ENCODE measurements at regions not wholly inside any gene's neighbourhood (a gene's known extent, or its start where the extent isn't known, plus 50 kb on each side); places are given as distances from the start of the nearest gene placed in this dataset.

- no peaks in the 10 kb centered on the region for H3K79me2 ChIP-seq (ENCODE audit: control insufficient read depth, insufficient read depth, low read length)
- H3K9ac ChIP-seq (ENCODE audit: insufficient read depth, low read length) = no peak overlapping the region
- H3K36me3 ChIP-seq (ENCODE audit: control insufficient read depth, insufficient read depth, low read length) = no peaks in the 10 kb centered on the region
- no peak overlapping the region for H2AFZ ChIP-seq (ENCODE audit: low read length)
- DNase-seq (ENCODE audit: low read depth in 2 of 2) = no peak
- no peaks in the 10 kb centered on the region for H3K27me3 ChIP-seq (ENCODE audit: control insufficient read depth, insufficient read depth, low read length)
- H3K9me3 ChIP-seq (ENCODE audit: control insufficient read depth, insufficient read depth, low read depth, low read length) = no peaks in the 10 kb centered on the region
- H3K4me1 ChIP-seq (ENCODE audit: control insufficient read depth, extremely low read depth, insufficient read depth, low read length) = no peaks in the 10 kb centered on the region
- H4K20me1 ChIP-seq (ENCODE audit: control insufficient read depth, extremely low read depth, insufficient read depth, low read length) = no peaks in the 10 kb centered on the region
- no peak overlapping the region for H3K4me2 ChIP-seq (ENCODE audit: extremely low read depth, insufficient read depth, low read length)
- H3K27ac ChIP-seq (ENCODE audit: insufficient read depth, low read length) = no peak overlapping the region
- H3K4me3 ChIP-seq (replicated peaks in 1 of 4; ENCODE audit: control extremely low read depth in 1 of 4, insufficient read depth in 1 of 4, low read depth in 3 of 4, low read length in 4 of 4) = no peak overlapping the region
- TF ChIP-seq CTCF (conservative IDR thresholded peaks at IDR 0.05 in 1 of 2, IDR thresholded peaks at IDR 0.05 in 1 of 2; ENCODE audit: low read depth in 1 of 2, low read length in 2 of 2) (no peak), EZH2 (IDR thresholded peaks at IDR 0.05; ENCODE audit: low read length, missing control alignments) (no peak)
Measured at GRCh38 chr2:2846332-2847208, 515.5 kb upstream of the MYT1L start.

DNA sequence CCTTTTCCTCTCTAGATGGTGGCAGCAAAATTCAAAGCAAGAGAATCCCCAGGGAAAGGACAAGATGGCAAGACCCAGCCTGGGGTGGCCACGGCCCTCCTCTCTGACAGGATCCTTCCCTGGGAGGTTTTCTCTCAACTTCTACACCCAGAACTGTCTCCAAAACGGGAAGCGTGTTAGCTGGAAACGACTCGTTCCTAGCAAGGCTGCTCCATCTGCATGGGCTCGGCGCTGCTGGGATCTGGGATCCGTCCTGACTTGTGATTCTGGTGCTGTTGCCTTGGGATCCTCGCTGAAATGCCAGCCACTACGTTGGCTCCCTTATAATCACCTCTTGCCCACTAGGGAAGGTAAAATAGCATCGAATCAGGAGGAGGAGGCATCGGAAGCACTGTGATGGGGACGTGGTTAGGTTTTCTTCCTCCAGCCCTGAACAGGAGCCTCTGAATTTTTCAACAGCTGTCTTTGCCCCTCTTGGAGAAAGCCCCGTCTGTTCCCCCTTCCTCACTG, 514.8 kb upstream of the MYT1L start:
- no peaks in the 10 kb centered on the region for H3K79me2 ChIP-seq (ENCODE audit: control insufficient read depth, insufficient read depth, low read length)
- no peak overlapping the region for H3K4me3 ChIP-seq (replicated peaks in 1 of 4; ENCODE audit: control extremely low read depth in 1 of 4, insufficient read depth in 1 of 4, low read depth in 3 of 4, low read length in 4 of 4)
- no peak for TF ChIP-seq CTCF (conservative IDR thresholded peaks at IDR 0.05 in 1 of 2, IDR thresholded peaks at IDR 0.05 in 1 of 2; ENCODE audit: low read depth in 1 of 2, low read length in 2 of 2)
- no peaks in the 10 kb centered on the region for H3K27me3 ChIP-seq (ENCODE audit: control insufficient read depth, insufficient read depth, low read length)
- no peaks in the 10 kb centered on the region for H3K36me3 ChIP-seq (ENCODE audit: control insufficient read depth, insufficient read depth, low read length)
- H2AFZ ChIP-seq (ENCODE audit: low read length) = no peak overlapping the region
- no peak for DNase-seq (ENCODE audit: low read depth in 2 of 2)
- H3K4me2 ChIP-seq (ENCODE audit: extremely low read depth, insufficient read depth, low read length) = no peak overlapping the region
- H3K4me1 ChIP-seq (ENCODE audit: control insufficient read depth, extremely low read depth, insufficient read depth, low read length) = no peaks in the 10 kb centered on the region
- no peaks in the 10 kb centered on the region for H3K9me3 ChIP-seq (ENCODE audit: control insufficient read depth, insufficient read depth, low read depth, low read length)
- no peak overlapping the region for H3K27ac ChIP-seq (ENCODE audit: insufficient read depth, low read length)
- no peaks in the 10 kb centered on the region for H4K20me1 ChIP-seq (ENCODE audit: control insufficient read depth, extremely low read depth, insufficient read depth, low read length)
- no peak overlapping the region for H3K9ac ChIP-seq (ENCODE audit: insufficient read depth, low read length)

DNA sequence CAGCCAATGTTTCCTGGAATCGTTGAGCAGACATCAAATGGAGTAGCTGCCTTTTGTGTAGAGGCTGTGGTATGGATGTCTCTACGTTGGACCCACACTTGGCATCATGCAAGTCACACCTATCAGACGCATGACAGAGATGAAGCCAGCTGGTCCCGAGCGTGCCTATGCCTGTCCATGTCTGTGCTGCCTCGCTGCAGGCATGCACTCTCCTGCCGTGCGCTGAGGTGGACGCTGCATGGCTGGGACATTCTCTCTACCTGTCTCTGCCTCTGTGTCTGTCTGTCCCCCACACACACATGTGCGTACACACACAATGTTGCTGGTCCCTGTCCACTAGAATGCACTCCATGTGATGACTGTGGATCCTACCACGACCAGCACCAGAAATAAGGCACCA, 514.2 kb upstream of the MYT1L start:
- H3K9me3 ChIP-seq (ENCODE audit: control insufficient read depth, insufficient read depth, low read depth, low read length) = no peaks in the 10 kb centered on the region
- no peak overlapping the region for H2AFZ ChIP-seq (ENCODE audit: low read length)
- H4K20me1 ChIP-seq (ENCODE audit: control insufficient read depth, extremely low read depth, insufficient read depth, low read length) = no peaks in the 10 kb centered on the region
- no peak overlapping the region for H3K9ac ChIP-seq (ENCODE audit: insufficient read depth, low read length)
- no peaks in the 10 kb centered on the region for H3K79me2 ChIP-seq (ENCODE audit: control insufficient read depth, insufficient read depth, low read length)
- no peaks in the 10 kb centered on the region for H3K4me1 ChIP-seq (ENCODE audit: control insufficient read depth, extremely low read depth, insufficient read depth, low read length)
- TF ChIP-seq CTCF (conservative IDR thresholded peaks at IDR 0.05 in 1 of 2, IDR thresholded peaks at IDR 0.05 in 1 of 2; ENCODE audit: low read depth in 1 of 2, low read length in 2 of 2) (no peak), EZH2 (IDR thresholded peaks at IDR 0.05; ENCODE audit: low read length, missing control alignments) (no peak)
- no peak overlapping the region for H3K4me3 ChIP-seq (replicated peaks in 1 of 4; ENCODE audit: control extremely low read depth in 1 of 4, insufficient read depth in 1 of 4, low read depth in 3 of 4, low read length in 4 of 4)
- no peak for DNase-seq (ENCODE audit: low read depth in 2 of 2)
- H3K36me3 ChIP-seq (ENCODE audit: control insufficient read depth, insufficient read depth, low read length) = no peaks in the 10 kb centered on the region
- no peaks in the 10 kb centered on the region for H3K27me3 ChIP-seq (ENCODE audit: control insufficient read depth, insufficient read depth, low read length)
- H3K27ac ChIP-seq (ENCODE audit: insufficient read depth, low read length) = no peak overlapping the region
- H3K4me2 ChIP-seq (ENCODE audit: extremely low read depth, insufficient read depth, low read length) = no peak overlapping the region

Data from fibroblast of lung (primary cell).